Mesendoderm (in vitro differentiated cells): ENCODE measurements at regions not wholly inside any gene's neighbourhood (a gene's known extent, or its start where the extent isn't known, plus 50 kb on each side); places are given as distances from the start of the nearest gene placed in this dataset.

Experiments
- DNase-seq: peaks from one replicate; pipeline ENCODE4 v3.0.0; 2013
- H2AK5ac ChIP-seq: 2 replicates; pipeline ENCODE4 v1.6.1; 2013; ENCODE audit warnings: low read length, inconsistent platforms
- H2BK120ac ChIP-seq: 2 replicates; pipeline ENCODE4 v1.6.1; 2013; ENCODE audit warnings: low read depth, mild to moderate bottlenecking, low read length, moderate library complexity, mixed read lengths
- H2BK15ac ChIP-seq: replicated peaks from 2 replicates; pipeline ENCODE4 v1.6.1; 2013; ENCODE audit warnings: low read depth, mild to moderate bottlenecking, moderate library complexity
- H2BK5ac ChIP-seq: 2 replicates; pipeline ENCODE4 v1.6.1; 2013; ENCODE audit warnings: low read length, inconsistent platforms
- H3K18ac ChIP-seq: 2 replicates; pipeline ENCODE4 v1.6.1; 2013; ENCODE audit warnings: mild to moderate bottlenecking, low read length, mixed read lengths
- H3K23ac ChIP-seq: one replicate; pipeline ENCODE4 v1.6.1; 2013; ENCODE audit warnings: low read length
- H3K27ac ChIP-seq: 2 replicates; pipeline ENCODE4 v1.5.1; 2013; ENCODE audit warnings: low read depth, mild to moderate bottlenecking, inconsistent platforms, low read length, moderate library complexity
- H3K27me3 ChIP-seq: 2 replicates; pipeline ENCODE4 v1.6.1; 2013; ENCODE audit warnings: low read length, control low read depth, mild to moderate bottlenecking, inconsistent platforms; ENCODE audit not compliant: insufficient read depth, poor library complexity
- H3K36me3 ChIP-seq: 2 replicates; pipeline ENCODE4 v1.6.1; 2013; ENCODE audit warnings: low read length, inconsistent platforms; ENCODE audit not compliant: control insufficient read depth, insufficient read depth
- H3K4ac ChIP-seq: one replicate; pipeline ENCODE4 v1.6.1; 2013; ENCODE audit warnings: low read depth, mild to moderate bottlenecking, low read length, moderate library complexity
- H3K4me1 ChIP-seq: 2 replicates; pipeline ENCODE4 v1.6.1; 2013; ENCODE audit warnings: low read depth, low read length, inconsistent platforms; ENCODE audit not compliant: control insufficient read depth
- H3K4me2 ChIP-seq: 2 replicates; pipeline ENCODE4 v1.6.1; 2013; ENCODE audit warnings: low read length
- H3K4me3 ChIP-seq: 2 replicates; pipeline ENCODE4 v1.5.1; 2013; ENCODE audit warnings: mild to moderate bottlenecking, low read length
- H3K56ac ChIP-seq: one replicate; pipeline ENCODE4 v1.6.1; 2013; ENCODE audit warnings: low read length
- H3K79me1 ChIP-seq: 2 replicates; pipeline ENCODE4 v1.6.1; 2013; ENCODE audit warnings: low read length, inconsistent platforms
- H3K79me2 ChIP-seq: 2 replicates; pipeline ENCODE4 v1.6.1; 2013; ENCODE audit warnings: mild to moderate bottlenecking, low read length; ENCODE audit not compliant: control insufficient read depth, insufficient read depth
- H3K9ac ChIP-seq: 2 replicates; pipeline ENCODE4 v1.6.1; 2013; ENCODE audit warnings: low read length, inconsistent platforms
- H4K5ac ChIP-seq: one replicate; pipeline ENCODE4 v1.6.1; 2013; ENCODE audit warnings: low read length
- H4K8ac ChIP-seq: one replicate; pipeline ENCODE4 v1.6.1; 2013; ENCODE audit warnings: low read depth, mild to moderate bottlenecking, control low read depth, low read length, moderate library complexity
- WGBS: extraction: QIAGEN DNeasy Blood & Tissue Kit; methylation state at CpG from one replicate; pipeline ENCODE4 v1.1.7; 2013; ENCODE audit warnings: low lambda C conversion rate, missing lambda C conversion rate; ENCODE audit not compliant: insufficient coverage; ENCODE audit errors: extremely low coverage; 5-methylcytosine and 5-hydroxymethylcytosine counted together

DNA sequence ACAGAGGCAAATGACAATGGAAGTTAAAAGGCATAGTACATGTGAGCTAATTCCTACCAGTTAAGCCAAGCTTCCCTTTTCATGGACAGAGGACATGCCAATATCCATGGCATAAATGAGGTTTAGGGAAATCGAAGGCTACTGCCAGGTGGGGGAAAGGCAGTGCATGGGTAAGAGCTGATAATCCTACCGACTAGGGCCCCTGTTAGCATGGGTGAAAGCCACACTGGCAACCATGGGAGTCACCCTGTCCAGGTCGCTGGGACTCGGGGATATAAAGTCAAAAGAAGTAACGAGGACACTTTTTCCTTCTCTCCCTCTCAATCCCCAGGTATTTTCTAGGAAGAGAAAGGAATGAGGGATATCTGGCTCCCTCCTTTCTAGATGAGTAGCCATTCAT is 83.7 kb upstream of the CDH19 start:
- Histone ChIP-seq H3K79me2 (no peaks in the 10 kb centered on the region), H2BK5ac (no peak overlapping the region), H3K4ac (no peak overlapping the region), H3K4me1 (no peaks in the 10 kb centered on the region), H3K27me3 (no peaks in the 10 kb centered on the region), H3K9ac (no peak overlapping the region), H3K23ac (no peak overlapping the region), H2AK5ac (no peak overlapping the region), H3K27ac (no peak overlapping the region), H2BK120ac (no peak overlapping the region), H3K18ac (no peak overlapping the region), H3K4me2 (no peak overlapping the region), H3K56ac (no peak overlapping the region), H4K5ac (no peak overlapping the region), H3K4me3 (no peak overlapping the region), H3K36me3 (no peaks in the 10 kb centered on the region), H2BK15ac (no peak overlapping the region), H4K8ac (no peak overlapping the region), H3K79me1 (no peaks in the 10 kb centered on the region)
- WGBS, result no CpG with 5 or more reads among the region's 5 CpGs
- DNase-seq, result no peak

DNA sequence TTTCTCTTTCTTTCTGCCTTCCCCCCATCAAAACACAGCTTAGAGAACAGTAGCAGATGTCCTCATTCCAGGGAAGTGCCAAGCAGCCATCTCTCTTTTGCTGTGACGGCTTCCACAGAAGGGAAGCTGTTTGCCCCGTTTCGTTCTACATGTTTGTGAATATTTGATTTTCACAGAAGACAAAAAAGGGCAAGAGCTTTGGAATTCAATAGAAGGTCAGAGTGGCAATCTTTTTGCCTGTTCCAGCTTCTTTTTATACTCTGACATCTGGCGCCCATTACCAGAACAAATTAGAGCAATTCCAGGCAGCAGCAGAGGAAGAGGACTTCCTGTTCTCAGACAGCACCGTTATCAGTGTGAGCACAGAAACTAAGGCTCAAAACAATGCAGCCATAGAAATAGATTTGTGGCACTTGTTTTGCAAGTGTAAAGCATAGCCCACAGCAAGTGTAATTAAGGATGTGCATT is 79.0 kb upstream of the CDH19 start:
- Histone ChIP-seq H4K8ac (no peak overlapping the region), H3K4ac (no peak overlapping the region), H3K4me3 (no peak overlapping the region), H3K23ac (no peak overlapping the region), H2AK5ac (no peak overlapping the region), H2BK120ac (no peak overlapping the region), H3K4me1 (no peaks in the 10 kb centered on the region), H3K27me3 (no peaks in the 10 kb centered on the region), H2BK5ac (no peak overlapping the region), H3K9ac (no peak overlapping the region), H2BK15ac (no peak overlapping the region), H3K56ac (no peak overlapping the region), H3K27ac (no peak overlapping the region), H3K79me2 (no peaks in the 10 kb centered on the region), H3K4me2 (no peak overlapping the region), H4K5ac (no peak overlapping the region), H3K36me3 (no peaks in the 10 kb centered on the region), H3K18ac (no peak overlapping the region), H3K79me1 (no peaks in the 10 kb centered on the region)
- no CpG with 5 or more reads among the region's 5 CpGs for WGBS
- peak; percentile 19 for DNase-seq

DNA sequence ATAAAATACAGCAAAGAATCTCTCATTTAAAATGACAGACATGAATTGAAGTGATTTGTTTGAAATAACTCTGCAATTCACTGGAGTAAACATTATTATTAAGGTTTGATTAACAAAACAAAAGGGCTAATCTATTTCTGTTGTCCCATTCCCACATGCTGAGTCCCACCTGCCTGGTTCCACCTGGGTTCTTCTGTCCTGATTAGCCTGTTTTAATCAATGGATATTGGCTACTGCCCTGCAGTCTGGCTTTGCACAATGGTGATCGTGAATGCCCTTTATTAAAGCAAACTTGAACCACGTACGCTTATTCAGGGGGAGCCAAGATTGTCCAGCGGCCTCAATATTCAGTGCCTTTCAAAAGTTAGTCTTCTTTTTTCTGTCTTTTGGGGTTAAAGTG is 72.8 kb upstream of the CDH19 start:
- WGBS, result no CpG with 5 or more reads among the region's 4 CpGs
- no peak overlapping the region for H3K4me3 ChIP-seq

DNA sequence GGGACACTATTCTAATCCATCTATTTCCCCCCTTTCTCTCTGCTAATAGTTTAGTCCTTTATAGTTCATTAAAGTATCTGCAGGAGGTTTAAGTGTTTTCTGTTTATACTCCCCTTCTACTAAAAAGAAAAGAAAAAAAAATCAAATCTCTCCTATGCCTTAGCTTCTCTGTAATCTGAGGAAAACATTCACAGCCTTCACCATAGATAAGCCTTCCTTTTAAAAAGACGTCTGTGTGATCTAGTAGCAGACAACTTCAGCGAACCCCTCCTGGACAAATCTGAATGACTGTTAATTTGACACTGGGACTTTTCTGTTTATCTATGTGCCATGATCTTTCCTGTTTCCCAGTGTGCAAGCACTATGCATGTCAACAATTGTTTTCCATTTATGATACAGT is 70.4 kb upstream of the CDH19 start:
- no peaks in the 10 kb centered on the region for H3K27me3 ChIP-seq
- no CpG with 5 or more reads among the region's 2 CpGs for WGBS
- H3K79me2 ChIP-seq, result no peaks in the 10 kb centered on the region
- no peak overlapping the region for H3K9ac ChIP-seq
- no peaks in the 10 kb centered on the region for H3K4me1 ChIP-seq
- no peak overlapping the region for H3K4me2 ChIP-seq
- no peaks in the 10 kb centered on the region for H3K36me3 ChIP-seq
- no peak overlapping the region for H2BK5ac ChIP-seq
- H3K23ac ChIP-seq, result no peak overlapping the region
- no peak overlapping the region for H2BK120ac ChIP-seq
- no peak overlapping the region for H4K5ac ChIP-seq
- H3K18ac ChIP-seq, result no peak overlapping the region
- no peak overlapping the region for H2AK5ac ChIP-seq
- no peak overlapping the region for H3K27ac ChIP-seq
- no peak for DNase-seq
- H4K8ac ChIP-seq, result no peak overlapping the region
- no peak overlapping the region for H3K4ac ChIP-seq
- H2BK15ac ChIP-seq, result no peak overlapping the region
- no peaks in the 10 kb centered on the region for H3K79me1 ChIP-seq
- no peak overlapping the region for H3K56ac ChIP-seq
- no peak overlapping the region for H3K4me3 ChIP-seq

More for the DNA sequence above, 72.8 kb upstream of the CDH19 start:
- no peak overlapping the region for H3K27ac ChIP-seq
- no peak overlapping the region for H4K5ac ChIP-seq
- H3K4me2 ChIP-seq, result no peak overlapping the region
- no peak overlapping the region for H2BK15ac ChIP-seq
- no peak overlapping the region for H2BK120ac ChIP-seq
- DNase-seq, result no peak
- no peaks in the 10 kb centered on the region for H3K79me1 ChIP-seq
- H3K56ac ChIP-seq, result no peak overlapping the region
- no peak overlapping the region for H3K9ac ChIP-seq
- H3K4ac ChIP-seq, result no peak overlapping the region
- no peaks in the 10 kb centered on the region for H3K79me2 ChIP-seq
- no peak overlapping the region for H2AK5ac ChIP-seq
- H4K8ac ChIP-seq, result no peak overlapping the region
- no peaks in the 10 kb centered on the region for H3K27me3 ChIP-seq
- H3K36me3 ChIP-seq, result no peaks in the 10 kb centered on the region
- no peak overlapping the region for H3K18ac ChIP-seq
- H2BK5ac ChIP-seq, result no peak overlapping the region
- no peak overlapping the region for H3K23ac ChIP-seq
- no peaks in the 10 kb centered on the region for H3K4me1 ChIP-seq

DNA sequence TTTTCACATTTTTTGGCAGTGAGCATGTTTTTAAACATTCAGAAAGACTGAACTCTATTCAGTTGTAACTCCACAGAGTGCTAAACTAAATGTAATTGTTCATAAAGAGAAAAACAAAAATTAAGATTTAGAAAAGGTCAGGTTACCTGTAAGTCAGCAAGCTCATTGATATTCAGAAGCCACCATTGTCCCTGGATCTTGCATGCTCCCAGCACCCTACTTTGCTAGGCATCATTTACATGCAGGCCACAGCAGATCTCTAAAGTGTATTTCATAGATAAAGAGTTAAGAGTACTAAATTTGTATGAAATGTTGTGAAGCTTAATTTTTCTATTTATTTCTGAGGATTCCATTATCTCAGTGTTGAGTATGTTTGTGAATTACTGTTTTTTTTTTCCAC is 64.8 kb upstream of the CDH19 start:
- Histone ChIP-seq H4K8ac (no peak overlapping the region), H2BK120ac (no peak overlapping the region), H3K27me3 (no peaks in the 10 kb centered on the region), H3K4me2 (no peak overlapping the region), H3K18ac (no peak overlapping the region), H2AK5ac (no peak overlapping the region), H3K4ac (no peak overlapping the region), H3K9ac (no peak overlapping the region), H3K56ac (no peak overlapping the region), H3K79me1 (no peaks in the 10 kb centered on the region), H2BK5ac (no peak overlapping the region), H2BK15ac (no peak overlapping the region), H3K79me2 (no peaks in the 10 kb centered on the region), H3K27ac (no peak overlapping the region), H3K4me1 (no peaks in the 10 kb centered on the region), H3K23ac (no peak overlapping the region), H4K5ac (no peak overlapping the region), H3K4me3 (no peak overlapping the region), H3K36me3 (no peaks in the 10 kb centered on the region)
- DNase-seq, result no peak

DNA sequence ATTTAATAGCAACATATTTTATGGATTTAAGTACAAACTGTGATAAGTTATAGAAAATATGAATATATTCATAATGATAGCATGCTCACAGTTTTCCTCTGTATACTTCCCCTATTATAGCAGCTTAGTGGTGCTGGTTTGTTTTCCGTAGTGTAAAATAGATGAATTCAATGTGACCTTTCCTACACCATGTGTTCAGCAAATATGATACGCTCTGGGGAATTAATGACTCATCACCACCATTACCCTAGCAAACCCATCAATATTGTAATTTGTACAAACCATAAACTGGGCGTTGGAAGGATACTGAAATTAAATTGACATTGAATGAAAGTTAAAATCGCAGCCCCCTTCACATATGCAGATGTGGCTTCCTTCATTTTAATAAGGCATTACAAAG is 58.7 kb upstream of the CDH19 start:
- no peak overlapping the region for H3K56ac ChIP-seq
- no CpG with 5 or more reads among the region's 4 CpGs for WGBS
- H3K27ac ChIP-seq, result no peak overlapping the region
- H3K79me1 ChIP-seq, result no peaks in the 10 kb centered on the region
- no peaks in the 10 kb centered on the region for H3K36me3 ChIP-seq
- no peak overlapping the region for H3K4me3 ChIP-seq
- no peak overlapping the region for H2BK15ac ChIP-seq
- H3K4me2 ChIP-seq, result no peak overlapping the region
- no peak overlapping the region for H2BK5ac ChIP-seq
- no peaks in the 10 kb centered on the region for H3K79me2 ChIP-seq
- H3K9ac ChIP-seq, result no peak overlapping the region
- no peaks in the 10 kb centered on the region for H3K4me1 ChIP-seq
- H2BK120ac ChIP-seq, result no peak overlapping the region
- H4K8ac ChIP-seq, result no peak overlapping the region
- H2AK5ac ChIP-seq, result no peak overlapping the region
- no peak overlapping the region for H3K18ac ChIP-seq
- H4K5ac ChIP-seq, result no peak overlapping the region
- H3K27me3 ChIP-seq, result no peaks in the 10 kb centered on the region
- no peak for DNase-seq
- no peak overlapping the region for H3K4ac ChIP-seq
- no peak overlapping the region for H3K23ac ChIP-seq
